Endothelial cell of umbilical vein (primary cell): ENCODE measurements at regions not wholly inside any gene's neighbourhood (a gene's known extent, or its start where the extent isn't known, plus 50 kb on each side); places are given as distances from the start of the nearest gene placed in this dataset.

ENCODE experiments used
- CTCF ChIP-seq, 2 donors: IDR thresholded peaks; 1 replicate in 1 of 2; 2 replicates in 1 of 2; pipeline ENCODE4 v1.5.1; 2011; ENCODE audit warnings: low read length in 2 of 2, mild to moderate bottlenecking in 2 of 2, moderate library complexity in 2 of 2, control low read depth in 1 of 2, inconsistent platforms in 1 of 2, low read depth in 1 of 2; ENCODE audit not compliant: insufficient read depth in 1 of 2; ENCODE audit errors: extremely low read depth in 1 of 2
- EZH2 ChIP-seq: IDR thresholded peaks from 2 replicates; pipeline ENCODE4 v1.6.1; 2012; ENCODE audit warnings: borderline replicate concordance, low read depth, mild to moderate bottlenecking, moderate library complexity, low read length, inconsistent platforms; ENCODE audit not compliant: severe bottlenecking
- MAX ChIP-seq: IDR thresholded peaks from 2 replicates; pipeline ENCODE4 v1.6.1; 2011; ENCODE audit not compliant: insufficient read depth, insufficient read length
- MYC ChIP-seq: IDR thresholded peaks from one replicate; pipeline ENCODE4 v1.6.1; 2011; ENCODE audit warnings: mild to moderate bottlenecking, low read depth, low read length
- POLR2A ChIP-seq: IDR thresholded peaks from 2 replicates; pipeline ENCODE4 v1.6.1; 2012; ENCODE audit warnings: low read depth, mild to moderate bottlenecking, control low read depth, low read length
- POLR2AphosphoS5 ChIP-seq: IDR thresholded peaks from 2 replicates; pipeline ENCODE4 v1.6.1; 2012; ENCODE audit warnings: low read depth, mild to moderate bottlenecking, control low read depth, low read length, moderate library complexity; ENCODE audit not compliant: insufficient read depth

- TF ChIP-seq POLR2A, result no peak
- no peak for TF ChIP-seq MAX
- TF ChIP-seq POLR2AphosphoS5, result no peak
- peak in 1 of 2 donors; percentile 17 for TF ChIP-seq CTCF (IDR thresholded peaks at IDR 0.05; ENCODE audit: extremely low read depth in 1 of 2, insufficient read depth in 1 of 2, low read depth in 1 of 2, low read length in 2 of 2)
- TF ChIP-seq MYC, result no peak
- no peak for TF ChIP-seq EZH2
These were observed 962.5 kb upstream of the AMELY start for GRCh38 chrY:7874080-7874479.
